22Rv1 (cell line): ENCODE measurements at regions not wholly inside any gene's neighbourhood (a gene's known extent, or its start where the extent isn't known, plus 50 kb on each side); places are given as distances from the start of the nearest gene placed in this dataset.

Source experiments
- CTCF ChIP-seq: fragments of 450-650 bp; IDR thresholded peaks from 2 replicates; pipeline ENCODE4 v1.5.1; 2017; ENCODE audit warnings: mild to moderate bottlenecking
- ZFX ChIP-seq: fragments of 450-650 bp; IDR thresholded peaks from 2 replicates; pipeline ENCODE4 v1.6.1; 2017; ENCODE audit warnings: antibody characterized with exemption, borderline replicate concordance

DNA sequence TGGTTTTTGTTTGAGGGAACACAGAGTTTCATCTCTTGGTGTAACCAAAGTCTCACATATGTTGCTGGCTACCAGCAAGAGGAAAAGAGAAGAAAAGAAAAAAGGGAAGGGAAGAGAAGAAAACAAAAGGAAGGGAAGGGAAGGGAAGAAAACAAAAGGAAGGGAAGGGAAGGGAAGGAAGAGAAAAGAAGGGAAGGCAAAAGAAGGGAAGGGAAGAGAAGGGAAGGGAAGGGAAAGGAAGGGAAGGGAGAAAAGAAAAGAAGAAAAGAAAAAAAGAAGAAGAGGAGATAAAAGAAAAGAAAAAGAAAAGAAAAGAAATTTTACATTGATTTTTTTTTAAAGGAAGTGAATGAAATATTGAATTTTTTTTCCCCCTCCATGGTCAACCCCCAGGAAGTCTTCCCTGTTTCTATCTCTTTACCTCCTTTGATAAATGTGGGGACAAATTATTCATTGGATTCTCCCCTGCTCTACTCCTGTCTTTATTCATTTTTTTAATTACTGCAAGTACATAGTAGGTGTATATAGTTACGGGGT lies 228.0 kb downstream of the SHOX start:
- TF ChIP-seq CTCF (no peak), ZFX (no peak)
